Spleen (tissue), 11 donors: ENCODE measurements at regions not wholly inside any gene's neighbourhood (a gene's known extent, or its start where the extent isn't known, plus 50 kb on each side); places are given as distances from the start of the nearest gene placed in this dataset.

Experiments
- DNase-seq: peaks from one replicate; pipeline ENCODE4 v3.0.0-alpha.2; 2020
- H3K27ac ChIP-seq, 8 donors: fragments of 200-600 bp; sonication (generic) in 7 of 8; 1 replicate in 4 of 8; 2 replicates in 4 of 8; pipeline versions ENCODE4 v1.5.0 to v1.8.0; 2016 to 2021; ENCODE audit warnings: inconsistent platforms in 4 of 8, mild to moderate bottlenecking in 4 of 8, moderate library complexity in 1 of 8
- H3K27me3 ChIP-seq, 7 donors: fragments of 200-600 bp; sonication (generic) in 6 of 7; replicated peaks in 1 of 7; 1 replicate in 4 of 7; 2 replicates in 3 of 7; pipeline versions ENCODE4 v1.5.0 to v1.8.0; 2016 to 2021; ENCODE audit warnings: inconsistent platforms in 3 of 7, mild to moderate bottlenecking in 1 of 7
- H3K36me3 ChIP-seq, 6 donors: fragments of 200-600 bp; sonication (generic) in 5 of 6; 1 replicate in 4 of 6; 2 replicates in 2 of 6; pipeline versions ENCODE4 v1.5.0 to v1.8.0; 2016 to 2021; ENCODE audit warnings: inconsistent platforms in 2 of 6
- H3K4me1 ChIP-seq, 6 donors: fragments of 200-600 bp; sonication (generic) in 5 of 6; 1 replicate in 3 of 6; 2 replicates in 3 of 6; pipeline versions ENCODE4 v1.5.0 to v1.8.0; 2016 to 2021; ENCODE audit warnings: inconsistent platforms in 3 of 6
- H3K4me3 ChIP-seq, 8 donors: fragments of 200-600 bp; sonication (generic) in 7 of 8; 1 replicate in 4 of 8; 2 replicates in 4 of 8; pipeline versions ENCODE4 v1.5.0 to v1.8.0; 2016 to 2021; ENCODE audit warnings: inconsistent platforms in 4 of 8, mild to moderate bottlenecking in 4 of 8, moderate library complexity in 2 of 8
- H3K9me3 ChIP-seq, 8 donors: fragments of 200-600 bp; sonication (generic) in 7 of 8; 1 replicate in 4 of 8; 2 replicates in 4 of 8; pipeline versions ENCODE4 v1.5.0 to v1.8.0; 2016 to 2021; ENCODE audit warnings: inconsistent platforms in 4 of 8
- POLR2A ChIP-seq, 3 donors: fragments of 450-650 bp; IDR thresholded peaks; one replicate each; pipeline ENCODE4 v1.5.1; 2017; ENCODE audit warnings: antibody characterized with exemption in 3 of 3, mild to moderate bottlenecking in 1 of 3
- POLR2AphosphoS5 ChIP-seq, 3 donors: sonication (generic); formaldehyde crosslinking; IDR thresholded peaks; one replicate each; pipeline ENCODE4 v1.5.1; 2017; ENCODE audit warnings: antibody characterized with exemption in 3 of 3
- WGBS, 5 donors: extraction: QIAGEN DNeasy Blood & Tissue Kit in 3 of 5; methylation state at CpG; one replicate each; pipeline versions ENCODE4 v1.1.5 to v1.1.7; 2013 to 2018; 5-methylcytosine and 5-hydroxymethylcytosine counted together
- intact Hi-C: fragments of 100-400 bp; cut with DNase I; formaldehyde crosslinking; loops from one replicate; pipeline ENCODE4 v1.15.0; 2023; ENCODE audit warnings: low total_unique reads
- TF ChIP-seq, protein P1 (sequence below), 11 experiments: fragments of 200-600 bp in 7 of 11; fragments of 450-650 bp in 4 of 11; sonication (generic) in 4 of 11; IDR thresholded peaks in 8 of 11; conservative IDR thresholded peaks in 3 of 11; 1 replicate in 7 of 11; 2 replicates in 4 of 11; pipeline versions ENCODE4 v1.4.0 to v1.8.0; 2016 to 2021; ENCODE audit warnings: antibody characterized with exemption in 11 of 11, inconsistent platforms in 4 of 11, mild to moderate bottlenecking in 1 of 11
- donor health status: healthy with polysubstance abuse.
- donor health status: DM: no; HTN: no; CAD: no; lungs with moderate emphysema.
- donor health status: DM: no; HTN: no; CAD: no.
- donor health status: Bipolar disorder and iron deficiency.
- donor health status: healthy.
- donor health status: DM: no; HTN: no; CAD: no.
- donor health status: DM: yes; HTN: yes; CAD: no.

DNA sequence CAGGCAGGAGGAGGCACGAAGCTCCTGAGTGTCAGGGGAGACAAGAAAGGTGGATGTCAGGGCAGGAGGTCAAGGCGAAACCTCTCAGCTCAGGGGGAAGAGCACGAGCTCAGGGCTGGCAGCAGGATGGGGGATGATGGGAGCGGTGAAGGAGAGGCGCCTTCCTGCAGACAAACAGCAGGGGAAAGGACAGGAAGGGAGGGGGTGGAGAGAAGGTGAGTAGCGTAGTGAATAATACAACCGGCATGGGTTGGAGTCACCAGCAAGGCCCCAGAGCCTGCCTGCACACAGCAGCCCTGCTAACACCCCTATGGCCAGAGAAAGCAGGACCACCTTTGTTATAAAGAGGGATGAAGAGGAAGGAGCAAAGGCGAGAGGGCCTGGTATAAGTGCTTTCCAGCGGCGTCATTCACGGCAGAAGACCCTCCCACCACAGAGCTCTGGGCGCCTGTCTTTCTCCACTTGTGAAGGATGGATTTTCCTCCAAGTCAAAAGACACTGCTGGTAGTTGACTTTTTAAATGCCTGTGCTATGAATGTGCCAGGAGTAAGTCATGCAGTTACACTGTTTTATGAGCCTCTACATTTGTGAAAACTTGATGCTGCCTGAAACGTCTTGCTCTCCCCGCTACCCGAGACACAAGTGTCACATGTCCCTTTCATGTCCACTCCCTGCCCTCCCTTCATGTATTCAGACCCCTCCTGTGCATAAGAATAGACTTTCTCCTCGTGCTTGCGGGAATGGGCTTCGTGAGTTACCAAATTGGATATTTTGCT, 84.8 kb upstream of the IRX1 start:
- no peak overlapping the region for H3K4me3 ChIP-seq
- no peaks in the 10 kb centered on the region for H3K27me3 ChIP-seq
- no peaks in the 10 kb centered on the region for H3K4me1 ChIP-seq
- H3K9me3 ChIP-seq = peaks cover 0 to 26% (median 8%) of the 10 kb centered on the region in 8 donors
- H3K36me3 ChIP-seq = no peaks in the 10 kb centered on the region
- 78 to 84% (median 82%) methylated on average over 18 of the region's 18 CpGs for WGBS, 5 donors
- no peak overlapping the region for H3K27ac ChIP-seq
- intact Hi-C loops = no loop called here
- TF ChIP-seq POLR2A (IDR thresholded peaks at IDR 0.05) (no peak), POLR2AphosphoS5 (IDR thresholded peaks at IDR 0.05) (no peak)
- TF ChIP-seq, protein P1, sequence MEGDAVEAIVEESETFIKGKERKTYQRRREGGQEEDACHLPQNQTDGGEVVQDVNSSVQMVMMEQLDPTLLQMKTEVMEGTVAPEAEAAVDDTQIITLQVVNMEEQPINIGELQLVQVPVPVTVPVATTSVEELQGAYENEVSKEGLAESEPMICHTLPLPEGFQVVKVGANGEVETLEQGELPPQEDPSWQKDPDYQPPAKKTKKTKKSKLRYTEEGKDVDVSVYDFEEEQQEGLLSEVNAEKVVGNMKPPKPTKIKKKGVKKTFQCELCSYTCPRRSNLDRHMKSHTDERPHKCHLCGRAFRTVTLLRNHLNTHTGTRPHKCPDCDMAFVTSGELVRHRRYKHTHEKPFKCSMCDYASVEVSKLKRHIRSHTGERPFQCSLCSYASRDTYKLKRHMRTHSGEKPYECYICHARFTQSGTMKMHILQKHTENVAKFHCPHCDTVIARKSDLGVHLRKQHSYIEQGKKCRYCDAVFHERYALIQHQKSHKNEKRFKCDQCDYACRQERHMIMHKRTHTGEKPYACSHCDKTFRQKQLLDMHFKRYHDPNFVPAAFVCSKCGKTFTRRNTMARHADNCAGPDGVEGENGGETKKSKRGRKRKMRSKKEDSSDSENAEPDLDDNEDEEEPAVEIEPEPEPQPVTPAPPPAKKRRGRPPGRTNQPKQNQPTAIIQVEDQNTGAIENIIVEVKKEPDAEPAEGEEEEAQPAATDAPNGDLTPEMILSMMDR (IDR thresholded peaks at IDR 0.05 in 8 of 11, conservative IDR thresholded peaks at IDR 0.05 in 3 of 11) = no peak
- DNase-seq = peak; percentile 33

DNA sequence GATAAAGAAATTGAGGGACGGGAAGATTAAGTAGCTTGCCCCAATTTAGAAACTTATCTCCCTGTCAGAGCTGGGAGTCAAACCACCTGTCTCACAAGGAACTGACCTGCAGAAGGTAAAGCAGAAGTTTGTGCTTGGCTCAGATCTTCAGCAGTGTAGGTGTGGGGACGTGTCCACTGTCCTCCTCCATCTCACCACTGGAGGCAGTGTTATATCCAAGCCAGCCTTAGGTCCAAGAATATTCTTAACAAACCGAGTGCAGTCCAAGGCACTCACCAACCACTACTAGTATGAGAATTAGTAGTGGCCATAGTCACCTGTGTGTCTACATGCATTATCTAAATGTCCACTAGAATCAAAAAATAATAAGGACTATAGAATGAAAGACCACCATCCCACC, 86.3 kb upstream of the IRX1 start:
- Histone ChIP-seq H3K27ac (no peak overlapping the region), H3K36me3 (no peaks in the 10 kb centered on the region), H3K9me3 (peaks cover 0 to 26% (median 8%) of the 10 kb centered on the region in 8 donors), H3K4me1 (no peaks in the 10 kb centered on the region), H3K4me3 (no peak overlapping the region), H3K27me3 (no peaks in the 10 kb centered on the region)
- DNase-seq = no peak
- TF ChIP-seq, protein P1 (IDR thresholded peaks at IDR 0.05 in 8 of 11, conservative IDR thresholded peaks at IDR 0.05 in 3 of 11) = no peak
- no peak for TF ChIP-seq POLR2A (IDR thresholded peaks at IDR 0.05)
- no peak for TF ChIP-seq POLR2AphosphoS5 (IDR thresholded peaks at IDR 0.05)
- intact Hi-C loops = no loop called here
- 71 to 85% (median 83%) methylated on average over 3 of the region's 3 CpGs for WGBS, 5 donors

DNA sequence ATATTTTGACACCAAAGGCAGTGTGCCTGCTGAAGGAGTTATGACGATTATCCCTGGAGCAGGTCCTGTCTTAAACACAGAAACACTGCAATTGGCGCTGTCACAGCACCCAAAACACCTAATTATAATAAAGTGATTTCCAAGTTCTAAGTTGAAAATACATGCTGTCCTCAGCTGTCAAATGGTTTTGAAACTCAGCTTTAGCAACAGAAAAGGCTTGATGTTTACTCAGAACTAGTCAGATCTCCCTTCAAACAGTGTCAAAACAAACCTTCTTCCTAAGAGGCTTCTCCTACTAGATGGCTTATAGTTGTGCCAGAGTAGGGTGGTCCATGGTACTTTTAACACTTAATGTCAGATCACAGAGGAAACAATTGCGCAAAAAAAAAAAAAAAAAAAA, 87.2 kb upstream of the IRX1 start:
- Histone ChIP-seq H3K27me3 (no peaks in the 10 kb centered on the region), H3K9me3 (peaks cover 0 to 26% (median 8%) of the 10 kb centered on the region in 8 donors), H3K36me3 (no peaks in the 10 kb centered on the region), H3K4me1 (no peaks in the 10 kb centered on the region), H3K27ac (no peak overlapping the region), H3K4me3 (no peak overlapping the region)
- intact Hi-C loops = no loop called here
- 83 to 96% (median 91%) methylated on average over 3 of the region's 3 CpGs for WGBS, 5 donors
- no peak for DNase-seq
- no peak for TF ChIP-seq POLR2AphosphoS5 (IDR thresholded peaks at IDR 0.05)

DNA sequence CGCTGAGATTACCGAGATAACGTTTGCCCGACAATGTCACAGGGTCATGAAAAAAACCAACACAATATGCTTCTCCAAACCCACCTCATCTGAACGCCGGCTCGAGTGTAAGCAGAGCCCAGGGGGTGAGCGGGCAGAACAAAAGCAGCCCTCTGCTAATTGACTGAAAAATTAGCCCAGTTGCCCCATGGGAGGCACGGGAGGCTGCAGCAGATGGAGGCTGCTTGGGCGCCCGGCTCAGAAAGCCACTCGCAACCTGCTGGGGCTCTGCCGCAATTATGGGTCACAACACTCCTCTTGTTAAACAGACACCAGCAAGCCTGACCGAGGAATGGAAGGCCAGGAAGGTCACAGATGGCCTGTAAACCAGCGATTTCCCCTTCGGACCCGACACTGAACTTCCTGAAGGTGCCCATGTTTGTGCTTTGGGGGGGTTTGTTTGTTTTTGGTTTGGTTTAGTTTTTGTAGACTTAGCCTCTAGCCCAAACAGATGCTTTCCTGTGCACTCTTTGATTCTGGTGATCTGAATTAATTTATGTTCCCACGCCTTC, 104.6 kb upstream of the IRX1 start:
- TF ChIP-seq POLR2AphosphoS5 (IDR thresholded peaks at IDR 0.05) (no peak), POLR2A (IDR thresholded peaks at IDR 0.05) (no peak)
- TF ChIP-seq, protein P1 (IDR thresholded peaks at IDR 0.05 in 8 of 11, conservative IDR thresholded peaks at IDR 0.05 in 3 of 11) = no peak
- 68 to 82% (median 79%) methylated on average over 18 of the region's 18 CpGs for WGBS, 5 donors
- Histone ChIP-seq H3K27me3 (no peaks in the 10 kb centered on the region), H3K27ac (no peak overlapping the region), H3K9me3 (peaks cover 0 to 19% (median 9%) of the 10 kb centered on the region in 8 donors), H3K4me3 (no peak overlapping the region), H3K4me1 (no peaks in the 10 kb centered on the region), H3K36me3 (no peaks in the 10 kb centered on the region)
- DNase-seq = no peak
- intact Hi-C loops = no loop called here
